OCI-LY3 (cell line): ENCODE measurements at regions not wholly inside any gene's neighbourhood (a gene's known extent, or its start where the extent isn't known, plus 50 kb on each side); places are given as distances from the start of the nearest gene placed in this dataset.

Source experiments
- H2AFZ ChIP-seq: fragments of 200-600, 300-600 bp; shearing (Covaris generic); 2 replicates; pipeline ENCODE4 v1.6.0; 2014; ENCODE audit warnings: antibody characterized with exemption, low read depth, low read length
- H3K27ac ChIP-seq: fragments of 200-600, 300-600 bp; sonication (generic); 2 replicates; pipeline ENCODE4 v1.5.1; 2014; ENCODE audit warnings: mild to moderate bottlenecking, low read length, moderate library complexity, mixed read lengths
- H3K27me3 ChIP-seq: fragments of 200-600, 300-600 bp; sonication (generic); 2 replicates; pipeline ENCODE4 v1.6.1; 2014; ENCODE audit warnings: low read depth, low read length, mixed read lengths
- H3K36me3 ChIP-seq: fragments of 200-600, 300-600 bp; sonication (generic); replicated peaks from 2 replicates; pipeline ENCODE3; 2014; ENCODE audit warnings: low read depth, low read length, mixed read lengths
- H3K4me1 ChIP-seq: fragments of 300-600, 200-600 bp; sonication (generic); 2 replicates; pipeline ENCODE4 v1.6.1; 2014; ENCODE audit warnings: low read length, mixed read lengths
- H3K4me2 ChIP-seq: fragments of 200-600, 300-600 bp; sonication (generic); 2 replicates; pipeline ENCODE4 v1.6.1; 2014; ENCODE audit warnings: low read length, mixed read lengths
- H3K4me3 ChIP-seq: fragments of 300-600, 200-600 bp; sonication (generic); 2 replicates; pipeline ENCODE4 v1.5.1; 2014; ENCODE audit warnings: antibody characterized with exemption, mild to moderate bottlenecking, low read length, moderate library complexity
- H3K79me2 ChIP-seq: fragments of 300-600, 200-600 bp; shearing (Covaris generic); 2 replicates; pipeline ENCODE4 v1.6.1; 2014; ENCODE audit warnings: mild to moderate bottlenecking, low read length, mixed read lengths
- H3K9ac ChIP-seq: fragments of 300-600, 200-600 bp; shearing (Covaris generic); 2 replicates; pipeline ENCODE4 v1.6.0; 2014; ENCODE audit warnings: mild to moderate bottlenecking, low read length, moderate library complexity
- H3K9me3 ChIP-seq: fragments of 200-600, 300-600 bp; shearing (Covaris generic); 2 replicates; pipeline ENCODE4 v1.6.1; 2014; ENCODE audit warnings: low read length, mixed read lengths; ENCODE audit not compliant: insufficient read depth
- H4K20me1 ChIP-seq: fragments of 200-600, 300-600 bp; sonication (generic); 2 replicates; pipeline ENCODE4 v1.6.1; 2016; ENCODE audit warnings: low read length, mixed read lengths; ENCODE audit not compliant: insufficient read depth
- EZH2phosphoT487 ChIP-seq: fragments of 200-600 bp; shearing (Covaris generic); IDR thresholded peaks from 2 replicates; pipeline ENCODE4 v1.6.1; 2018; ENCODE audit warnings: antibody characterized with exemption, mixed run types, low read depth
- TF ChIP-seq, protein P1 (sequence below): fragments of 200-600, 300-600 bp; sonication (generic); IDR thresholded peaks from 2 replicates; pipeline ENCODE4 v1.5.1; 2014; ENCODE audit warnings: antibody characterized with exemption, low read length, low read depth

- no peak overlapping the region for H3K27ac ChIP-seq
- H3K27me3 ChIP-seq: no peaks in the 10 kb centered on the region
- H4K20me1 ChIP-seq: no peaks in the 10 kb centered on the region
- no peaks in the 10 kb centered on the region for H3K36me3 ChIP-seq
- no peak overlapping the region for H3K9ac ChIP-seq
- H2AFZ ChIP-seq: no peak overlapping the region
- H3K4me3 ChIP-seq: no peak overlapping the region
- H3K9me3 ChIP-seq: no peaks in the 10 kb centered on the region
- no peaks in the 10 kb centered on the region for H3K79me2 ChIP-seq
- TF ChIP-seq, protein P1, sequence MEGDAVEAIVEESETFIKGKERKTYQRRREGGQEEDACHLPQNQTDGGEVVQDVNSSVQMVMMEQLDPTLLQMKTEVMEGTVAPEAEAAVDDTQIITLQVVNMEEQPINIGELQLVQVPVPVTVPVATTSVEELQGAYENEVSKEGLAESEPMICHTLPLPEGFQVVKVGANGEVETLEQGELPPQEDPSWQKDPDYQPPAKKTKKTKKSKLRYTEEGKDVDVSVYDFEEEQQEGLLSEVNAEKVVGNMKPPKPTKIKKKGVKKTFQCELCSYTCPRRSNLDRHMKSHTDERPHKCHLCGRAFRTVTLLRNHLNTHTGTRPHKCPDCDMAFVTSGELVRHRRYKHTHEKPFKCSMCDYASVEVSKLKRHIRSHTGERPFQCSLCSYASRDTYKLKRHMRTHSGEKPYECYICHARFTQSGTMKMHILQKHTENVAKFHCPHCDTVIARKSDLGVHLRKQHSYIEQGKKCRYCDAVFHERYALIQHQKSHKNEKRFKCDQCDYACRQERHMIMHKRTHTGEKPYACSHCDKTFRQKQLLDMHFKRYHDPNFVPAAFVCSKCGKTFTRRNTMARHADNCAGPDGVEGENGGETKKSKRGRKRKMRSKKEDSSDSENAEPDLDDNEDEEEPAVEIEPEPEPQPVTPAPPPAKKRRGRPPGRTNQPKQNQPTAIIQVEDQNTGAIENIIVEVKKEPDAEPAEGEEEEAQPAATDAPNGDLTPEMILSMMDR: no peak
- no peak for TF ChIP-seq EZH2phosphoT487
- no peak overlapping the region for H3K4me2 ChIP-seq
- no peaks in the 10 kb centered on the region for H3K4me1 ChIP-seq
Measured at GRCh38 chrX:30951003-30951402, 61.9 kb upstream of the TAB3 start.

DNA sequence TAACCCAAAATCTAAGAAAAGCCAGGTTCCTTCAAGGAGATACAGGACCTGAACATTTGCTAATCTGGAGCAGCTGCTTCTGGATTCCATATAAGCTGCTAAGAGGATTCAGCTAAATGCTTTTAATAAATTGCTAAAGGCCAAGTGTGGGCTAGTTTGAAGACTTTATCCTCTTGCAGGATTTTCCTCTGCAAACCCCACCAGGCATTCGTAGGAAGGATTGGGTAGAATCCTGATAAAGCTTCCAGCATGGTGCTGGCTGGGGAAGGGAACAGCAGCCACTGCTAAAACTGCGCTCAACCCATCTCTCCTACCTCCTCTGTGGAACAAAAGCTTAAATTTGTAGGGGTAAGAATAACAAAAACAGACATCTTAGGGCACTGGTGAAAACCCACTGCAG lies 61.3 kb upstream of the TAB3 start:
- Histone ChIP-seq H2AFZ (no peak overlapping the region), H3K4me2 (no peak overlapping the region), H3K79me2 (no peaks in the 10 kb centered on the region), H4K20me1 (no peaks in the 10 kb centered on the region), H3K4me3 (no peak overlapping the region), H3K36me3 (no peaks in the 10 kb centered on the region), H3K27me3 (no peaks in the 10 kb centered on the region), H3K9ac (no peak overlapping the region), H3K9me3 (no peaks in the 10 kb centered on the region), H3K27ac (no peak overlapping the region), H3K4me1 (no peaks in the 10 kb centered on the region)
- TF ChIP-seq, protein P1: no peak
- no peak for TF ChIP-seq EZH2phosphoT487

DNA sequence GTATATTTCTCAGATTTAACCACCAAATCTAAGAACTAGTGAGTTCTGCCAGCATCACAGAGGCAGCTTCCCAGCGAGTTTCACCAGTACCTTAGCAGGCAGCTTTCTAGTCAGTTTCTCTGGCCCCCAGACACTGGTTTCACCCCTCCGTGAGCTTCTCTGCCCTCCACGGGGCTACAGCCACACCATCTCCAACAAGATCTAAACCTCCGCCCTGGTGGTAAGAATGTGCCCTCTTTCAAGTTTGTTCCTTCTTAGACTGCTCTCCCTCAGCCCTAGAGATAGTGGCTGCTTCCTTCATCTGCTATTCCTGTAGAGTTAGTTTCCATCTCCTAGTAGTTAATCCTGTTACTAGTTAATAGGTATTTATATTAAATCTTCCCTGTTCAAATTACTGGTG lies 60.5 kb upstream of the TAB3 start:
- H3K4me1 ChIP-seq: no peaks in the 10 kb centered on the region
- H3K4me2 ChIP-seq: no peak overlapping the region
- no peaks in the 10 kb centered on the region for H3K79me2 ChIP-seq
- H4K20me1 ChIP-seq: no peaks in the 10 kb centered on the region
- H3K9ac ChIP-seq: no peak overlapping the region
- H3K27me3 ChIP-seq: no peaks in the 10 kb centered on the region
- no peak overlapping the region for H2AFZ ChIP-seq
- no peaks in the 10 kb centered on the region for H3K9me3 ChIP-seq
- no peaks in the 10 kb centered on the region for H3K36me3 ChIP-seq
- H3K27ac ChIP-seq: no peak overlapping the region
- H3K4me3 ChIP-seq: no peak overlapping the region
- TF ChIP-seq, protein P1: no peak
- TF ChIP-seq EZH2phosphoT487: no peak

DNA sequence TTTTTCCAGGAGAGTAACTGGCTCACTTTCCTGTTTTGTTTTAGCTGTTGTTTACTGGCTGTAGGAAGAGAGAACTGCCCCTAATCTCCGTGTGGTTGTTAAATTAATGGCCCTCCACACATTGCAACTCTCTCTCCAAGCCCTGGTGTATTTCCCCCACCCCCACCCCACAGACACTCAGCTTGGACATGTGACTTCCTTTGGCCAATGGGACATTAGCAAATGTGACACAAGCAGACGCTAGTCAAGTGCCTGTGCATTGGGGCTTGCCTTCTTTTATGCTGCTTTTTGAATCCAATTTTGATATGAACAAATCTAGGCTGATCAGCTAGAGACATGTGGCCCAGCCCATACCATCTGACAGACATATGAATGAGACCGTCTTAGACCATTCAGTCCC lies 59.6 kb upstream of the TAB3 start:
- Histone ChIP-seq H3K9me3 (no peaks in the 10 kb centered on the region), H2AFZ (no peak overlapping the region), H4K20me1 (no peaks in the 10 kb centered on the region), H3K4me1 (no peaks in the 10 kb centered on the region), H3K27me3 (no peaks in the 10 kb centered on the region), H3K36me3 (no peaks in the 10 kb centered on the region), H3K4me3 (no peak overlapping the region), H3K79me2 (no peaks in the 10 kb centered on the region), H3K27ac (no peak overlapping the region), H3K9ac (no peak overlapping the region), H3K4me2 (no peak overlapping the region)
- no peak for TF ChIP-seq EZH2phosphoT487
- TF ChIP-seq, protein P1: no peak
